ENCODE measurements at regions not wholly inside any gene's neighbourhood (a gene's known extent, or its start where the extent isn't known, plus 50 kb on each side); places are given as distances from the start of the nearest gene placed in this dataset.
"Not testable (repeated sequence)": the region's sequence is repeated elsewhere in the genome, so short reads cannot be mapped to it uniquely, and the experiment has no call there.

GRCh38 chr16:8402981-8403843, 187.1 kb downstream of the TMEM114 start:
- Histone ChIP-seq H3K27ac (no peak overlapping the region), H3K9me3 (peaks cover 0 to 9% (median 0%) of the 10 kb centered on the region in 3 donors), H3K4me3 (no peak overlapping the region), H3K4me1 (no peaks in the 10 kb centered on the region), H3K36me3 (no peaks in the 10 kb centered on the region), H3K27me3 (no peaks in the 10 kb centered on the region)
- no peak for DNase-seq
- TF ChIP-seq, protein P1, sequence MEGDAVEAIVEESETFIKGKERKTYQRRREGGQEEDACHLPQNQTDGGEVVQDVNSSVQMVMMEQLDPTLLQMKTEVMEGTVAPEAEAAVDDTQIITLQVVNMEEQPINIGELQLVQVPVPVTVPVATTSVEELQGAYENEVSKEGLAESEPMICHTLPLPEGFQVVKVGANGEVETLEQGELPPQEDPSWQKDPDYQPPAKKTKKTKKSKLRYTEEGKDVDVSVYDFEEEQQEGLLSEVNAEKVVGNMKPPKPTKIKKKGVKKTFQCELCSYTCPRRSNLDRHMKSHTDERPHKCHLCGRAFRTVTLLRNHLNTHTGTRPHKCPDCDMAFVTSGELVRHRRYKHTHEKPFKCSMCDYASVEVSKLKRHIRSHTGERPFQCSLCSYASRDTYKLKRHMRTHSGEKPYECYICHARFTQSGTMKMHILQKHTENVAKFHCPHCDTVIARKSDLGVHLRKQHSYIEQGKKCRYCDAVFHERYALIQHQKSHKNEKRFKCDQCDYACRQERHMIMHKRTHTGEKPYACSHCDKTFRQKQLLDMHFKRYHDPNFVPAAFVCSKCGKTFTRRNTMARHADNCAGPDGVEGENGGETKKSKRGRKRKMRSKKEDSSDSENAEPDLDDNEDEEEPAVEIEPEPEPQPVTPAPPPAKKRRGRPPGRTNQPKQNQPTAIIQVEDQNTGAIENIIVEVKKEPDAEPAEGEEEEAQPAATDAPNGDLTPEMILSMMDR (IDR thresholded peaks at IDR 0.05), result no peak
- intact Hi-C loops (cut with DNase I; ENCODE audit: low total_unique reads), result no loop called here

- H3K4me1 ChIP-seq; H3K36me3 ChIP-seq; H3K9me3 ChIP-seq; H3K27ac ChIP-seq; H3K4me3 ChIP-seq; intact Hi-C loops (cut with DNase I; ENCODE audit: low total_unique reads); H3K27me3 ChIP-seq; DNase-seq: not testable (repeated sequence)
These were observed 189.6 kb downstream of the TMEM114 start for GRCh38 chr16:8400683-8401082.

DNA sequence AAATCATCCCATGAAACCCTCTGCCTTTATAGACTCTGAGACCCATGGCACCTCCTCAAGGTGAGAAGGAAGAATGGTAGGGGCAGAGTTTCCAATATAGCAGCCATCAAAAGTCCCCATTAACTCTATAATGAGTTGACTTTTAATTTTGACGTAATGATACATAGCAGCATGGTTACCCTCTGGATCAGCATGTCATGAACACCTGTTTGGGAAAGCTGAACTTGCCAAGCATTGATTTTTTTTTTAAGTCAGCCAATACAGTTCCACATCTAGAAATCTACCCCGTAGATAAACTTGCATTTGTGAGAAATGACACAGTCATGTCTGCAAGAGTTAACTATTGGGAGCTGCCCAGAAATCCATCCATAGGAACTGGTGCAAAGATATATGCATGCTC, 191.8 kb downstream of the TMEM114 start:
- Histone ChIP-seq H3K27ac (no peak overlapping the region), H3K27me3 (no peaks in the 10 kb centered on the region), H3K4me3 (no peak overlapping the region), H3K36me3 (no peaks in the 10 kb centered on the region), H3K4me1 (no peaks in the 10 kb centered on the region), H3K9me3 (peaks cover 0 to 2% (median 0%) of the 10 kb centered on the region in 3 donors)
- TF ChIP-seq, protein P1 (IDR thresholded peaks at IDR 0.05), result no peak
- DNase-seq, result no peak
- intact Hi-C loops (cut with DNase I; ENCODE audit: low total_unique reads), result no loop called here

GRCh38 chr16:8397223-8397622, 193.1 kb downstream of the TMEM114 start:
- no peaks in the 10 kb centered on the region for H3K27me3 ChIP-seq
- intact Hi-C loops (cut with DNase I; ENCODE audit: low total_unique reads), result no loop called here
- H3K4me3 ChIP-seq, result no peak overlapping the region
- DNase-seq, result no peak
- H3K4me1 ChIP-seq, result no peaks in the 10 kb centered on the region
- H3K27ac ChIP-seq, result no peak overlapping the region
- H3K36me3 ChIP-seq, result no peaks in the 10 kb centered on the region
- H3K9me3 ChIP-seq, result no peaks in the 10 kb centered on the region
- TF ChIP-seq, protein P1 (IDR thresholded peaks at IDR 0.05), result no peak

DNA sequence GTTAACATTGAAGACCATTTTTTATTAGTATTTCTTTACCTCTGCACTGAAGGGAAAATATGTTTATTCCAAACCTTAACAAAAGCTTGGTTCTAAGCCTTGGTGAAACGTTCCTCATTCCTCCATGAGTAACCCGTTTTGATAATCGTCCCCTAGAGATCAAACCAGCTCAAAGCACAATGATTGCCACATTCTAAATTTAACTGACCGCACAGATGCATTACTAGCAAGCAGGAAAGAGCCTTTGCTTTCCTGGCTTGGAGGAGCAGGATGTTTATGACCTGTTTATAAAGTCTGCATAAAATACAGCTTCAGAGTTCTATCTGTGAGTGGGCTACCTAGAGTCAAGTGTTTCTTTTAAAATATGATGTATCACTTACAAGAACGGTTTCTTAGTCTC, 193.8 kb downstream of the TMEM114 start:
- H3K4me3 ChIP-seq, result no peak overlapping the region
- H3K27me3 ChIP-seq, result no peaks in the 10 kb centered on the region
- TF ChIP-seq, protein P1 (IDR thresholded peaks at IDR 0.05), result no peak
- H3K9me3 ChIP-seq, result no peaks in the 10 kb centered on the region
- no peak for DNase-seq
- H3K36me3 ChIP-seq, result no peaks in the 10 kb centered on the region
- no peaks in the 10 kb centered on the region for H3K4me1 ChIP-seq
- intact Hi-C loops (cut with DNase I; ENCODE audit: low total_unique reads), result no loop called here
- no peak overlapping the region for H3K27ac ChIP-seq

DNA sequence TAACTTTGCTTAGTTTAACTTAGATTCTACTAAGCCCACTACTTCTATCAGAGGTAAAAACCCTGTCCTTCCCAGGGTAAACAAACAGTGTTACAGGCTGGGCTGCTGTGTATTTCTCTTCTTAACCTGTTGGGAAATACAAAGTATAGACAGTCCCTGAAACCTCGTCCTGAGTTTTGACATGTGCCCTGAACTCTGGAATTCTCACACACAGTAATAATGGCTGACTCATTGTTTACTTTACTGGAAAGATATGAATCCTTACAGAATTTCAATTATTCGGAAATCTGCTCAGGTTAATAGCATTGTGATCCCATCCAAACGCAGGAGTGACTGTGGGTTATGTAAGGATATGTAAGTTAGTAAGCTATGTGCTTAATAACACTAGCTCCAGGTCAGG, 199.1 kb downstream of the TMEM114 start:
- intact Hi-C loops (cut with DNase I; ENCODE audit: low total_unique reads), result no loop called here
- Histone ChIP-seq H3K4me1 (no peaks in the 10 kb centered on the region), H3K27ac (no peak overlapping the region)

More for the DNA sequence above, 199.1 kb downstream of the TMEM114 start:
- TF ChIP-seq, protein P1 (IDR thresholded peaks at IDR 0.05), result no peak
- no peaks in the 10 kb centered on the region for H3K36me3 ChIP-seq
- H3K9me3 ChIP-seq, result no peaks in the 10 kb centered on the region
- H3K27me3 ChIP-seq, result no peaks in the 10 kb centered on the region
- H3K4me3 ChIP-seq, result no peak overlapping the region
- DNase-seq, result no peak
